Stimulated activated CD8-positive, alpha-beta memory T cell treated with anti-CD3 and anti-CD28 coated beads, Interleukin-2, amount 100 ng/mL, for 48 hours (primary cell): ENCODE measurements at regions not wholly inside any gene's neighbourhood (a gene's known extent, or its start where the extent isn't known, plus 50 kb on each side); places are given as distances from the start of the nearest gene placed in this dataset.

ENCODE experiments used
- DNase-seq, 2 donors: peaks; one replicate each; pipeline ENCODE4 v3.0.0-alpha.2; 2020; ENCODE audit warnings: low read depth in 2 of 2

DNA sequence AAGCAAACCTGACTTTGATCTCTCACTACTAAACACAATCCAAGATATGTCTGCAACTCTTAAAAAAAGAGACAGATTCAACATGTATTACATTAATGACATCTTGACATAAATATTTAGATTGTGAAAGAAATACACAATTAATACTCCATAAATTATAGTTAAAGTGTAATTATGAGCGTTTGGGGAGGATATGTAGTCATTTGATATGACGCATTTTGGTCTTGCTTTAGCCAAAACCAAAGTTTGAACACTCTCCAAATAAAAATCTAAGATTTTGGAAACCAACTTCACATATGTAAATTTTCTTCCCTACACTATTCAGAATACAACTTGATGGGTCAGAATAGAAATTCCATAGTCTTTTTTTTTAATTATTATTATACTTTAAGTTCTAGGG is 1257.6 kb downstream of the SLC16A7 start:
- no peak for DNase-seq

DNA sequence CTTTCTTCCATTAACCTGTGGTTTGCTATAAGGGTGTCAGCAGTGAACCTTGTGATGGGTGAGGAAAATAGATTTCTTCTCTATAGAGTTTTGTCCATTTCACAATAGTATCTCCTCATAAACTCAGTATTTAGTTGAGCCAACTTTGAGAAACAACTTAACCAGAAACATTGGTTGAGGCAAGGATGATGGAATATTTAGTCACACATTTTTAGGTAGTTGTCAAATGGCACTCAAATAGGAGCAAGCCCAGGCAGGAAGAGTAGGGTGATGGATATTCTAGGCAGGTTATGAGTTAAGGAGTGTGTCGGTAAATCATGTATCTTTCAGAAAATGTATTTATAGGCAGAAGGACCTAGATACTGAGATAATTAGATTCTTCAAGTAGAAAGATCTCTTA is 1267.6 kb downstream of the SLC16A7 start:
- DNase-seq, result no peak

DNA sequence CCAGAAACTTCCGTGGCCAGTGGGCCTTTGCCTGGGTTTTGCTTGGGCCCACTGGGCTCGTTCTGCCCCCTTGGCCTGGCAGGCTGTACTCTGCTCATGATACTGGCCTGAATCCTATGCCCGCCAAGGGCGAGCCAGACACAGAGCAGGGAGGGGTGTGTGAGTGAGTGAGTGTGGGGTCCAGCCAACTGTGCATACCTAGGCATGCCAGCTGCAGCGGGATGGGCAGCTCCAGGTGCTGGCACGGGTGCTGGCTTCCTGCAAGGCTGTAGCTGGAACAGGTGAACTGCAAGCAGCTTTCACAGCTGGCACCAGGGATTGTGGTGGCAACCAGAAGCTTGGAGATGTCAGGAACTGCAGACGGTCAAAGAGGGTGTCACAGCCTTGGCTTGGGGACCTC is 1276.4 kb downstream of the SLC16A7 start:
- no peak for DNase-seq

DNA sequence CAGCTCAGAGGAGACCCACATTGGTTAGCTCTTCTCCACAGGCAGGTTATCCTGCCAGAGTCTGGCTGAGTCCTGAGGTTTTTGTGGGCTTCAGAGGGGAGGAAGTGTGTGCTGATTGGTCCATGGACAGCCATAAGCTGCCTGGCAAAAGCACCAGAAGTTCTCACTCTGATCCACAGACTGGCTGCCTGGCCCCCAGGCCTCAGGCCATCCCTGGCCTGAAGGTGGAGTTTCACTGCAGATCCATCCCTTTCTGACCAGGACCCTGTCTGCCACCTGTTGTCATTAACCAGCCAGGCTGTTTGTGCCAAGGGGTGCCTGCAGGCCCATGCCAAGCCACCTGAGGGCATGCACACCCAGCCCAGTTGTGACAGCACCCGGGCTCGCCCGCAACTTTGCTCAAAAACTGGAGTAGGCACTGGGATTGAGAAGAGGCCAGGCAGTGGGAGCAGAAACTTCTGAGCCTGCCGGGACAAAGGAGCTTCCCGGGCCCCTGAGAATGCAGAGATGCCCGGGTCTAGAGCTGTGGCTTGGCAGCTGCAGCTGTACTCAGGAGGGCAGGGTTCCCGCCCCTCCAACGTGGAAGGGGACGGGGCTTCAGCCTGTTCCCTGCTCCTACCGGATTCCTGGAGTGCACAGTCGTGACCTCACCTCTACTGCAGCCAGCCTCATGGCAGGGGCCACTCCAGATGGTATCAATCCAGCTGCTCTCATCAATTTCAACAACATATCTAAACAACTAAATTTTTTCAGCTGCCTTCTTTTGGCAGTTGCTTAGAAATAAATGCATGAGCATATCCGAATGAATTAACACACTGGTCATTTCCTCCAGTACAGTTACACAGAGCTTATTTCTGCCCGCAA is 1277.3 kb downstream of the SLC16A7 start:
- DNase-seq, result no peak

DNA sequence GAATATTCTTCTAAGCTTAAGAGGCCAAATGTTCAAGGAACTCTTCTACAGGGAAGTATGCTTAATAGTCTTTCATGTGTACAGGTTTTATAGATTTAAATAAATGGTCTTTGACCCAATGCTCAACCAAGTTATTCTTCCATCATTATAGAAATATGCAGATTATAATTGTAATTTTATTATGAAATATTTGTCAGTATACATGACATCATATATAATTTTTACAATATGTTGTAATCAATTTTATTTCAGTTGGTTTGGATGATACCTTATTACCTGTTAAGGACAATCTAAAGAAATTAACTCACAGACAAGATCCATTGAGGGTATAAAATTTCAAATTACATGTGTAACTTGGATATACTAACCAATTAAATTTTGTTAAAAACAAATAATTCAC is 1278.3 kb downstream of the SLC16A7 start:
- no peak for DNase-seq

DNA sequence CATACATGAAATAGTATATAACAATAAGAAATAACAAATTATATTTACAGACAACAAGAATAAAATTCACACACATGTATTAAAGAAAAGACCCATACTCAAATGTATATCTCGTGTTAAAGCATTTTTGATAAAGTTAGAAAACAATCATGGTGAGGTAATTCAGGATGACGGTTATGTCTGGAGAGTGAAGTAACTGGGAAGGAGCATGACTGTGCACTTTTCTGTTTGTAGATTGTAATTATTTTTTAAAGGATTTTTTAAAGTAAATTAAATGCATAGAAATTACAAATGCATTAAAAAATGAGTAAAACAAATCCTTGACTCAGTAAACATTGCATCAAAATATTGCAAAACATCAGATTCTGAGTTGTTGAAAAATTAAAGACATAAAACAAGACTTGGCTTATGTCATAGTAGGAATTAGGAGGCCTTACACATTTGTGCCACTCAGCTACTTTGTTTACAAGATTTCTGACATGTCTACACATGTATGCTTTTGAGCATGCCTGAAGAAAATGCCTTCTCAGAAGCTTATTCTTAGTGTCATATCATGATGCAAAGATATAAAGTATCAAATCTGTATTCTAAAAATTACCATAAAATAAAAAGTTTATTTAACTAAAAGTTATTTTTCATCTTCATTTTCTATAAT is 1325.1 kb downstream of the SLC16A7 start:
- no peak for DNase-seq

DNA sequence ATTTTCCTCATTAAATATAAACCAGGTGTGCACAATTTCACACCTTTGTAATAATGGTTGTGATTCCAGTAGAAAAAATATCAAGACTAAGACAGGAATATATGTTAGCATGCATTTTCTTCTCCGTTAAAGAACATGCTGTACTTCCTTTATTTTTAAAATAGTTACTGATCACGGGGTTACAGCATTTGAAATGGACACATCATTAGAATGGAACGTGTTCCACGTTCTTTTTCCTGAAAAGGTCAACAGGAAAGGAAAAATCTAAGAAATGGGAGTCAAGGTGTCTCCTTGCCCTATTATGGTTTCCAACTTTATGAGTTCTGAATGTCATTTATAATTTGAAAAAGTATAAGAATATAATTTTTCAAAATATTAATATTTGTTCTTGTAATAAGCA is 1325.7 kb downstream of the SLC16A7 start:
- DNase-seq, result no peak

DNA sequence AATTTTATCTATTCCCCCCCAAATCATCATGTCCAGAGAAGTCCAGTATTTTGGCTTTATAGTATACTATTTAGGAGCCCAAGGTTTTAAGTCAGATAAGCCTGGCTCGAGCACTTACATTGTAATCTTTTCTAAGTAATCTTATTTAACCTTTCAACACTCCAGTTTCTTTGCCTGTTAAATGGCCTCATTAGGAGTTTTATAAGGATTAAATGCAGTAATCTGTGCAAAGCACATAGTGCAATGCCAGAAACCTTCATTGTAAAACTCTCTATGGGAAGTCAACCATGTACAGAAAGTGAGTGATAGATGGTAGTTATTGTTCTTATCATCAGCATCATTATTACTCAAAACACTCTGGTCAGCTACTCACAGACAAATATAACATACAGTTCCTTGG is 1330.4 kb downstream of the SLC16A7 start:
- no peak for DNase-seq

DNA sequence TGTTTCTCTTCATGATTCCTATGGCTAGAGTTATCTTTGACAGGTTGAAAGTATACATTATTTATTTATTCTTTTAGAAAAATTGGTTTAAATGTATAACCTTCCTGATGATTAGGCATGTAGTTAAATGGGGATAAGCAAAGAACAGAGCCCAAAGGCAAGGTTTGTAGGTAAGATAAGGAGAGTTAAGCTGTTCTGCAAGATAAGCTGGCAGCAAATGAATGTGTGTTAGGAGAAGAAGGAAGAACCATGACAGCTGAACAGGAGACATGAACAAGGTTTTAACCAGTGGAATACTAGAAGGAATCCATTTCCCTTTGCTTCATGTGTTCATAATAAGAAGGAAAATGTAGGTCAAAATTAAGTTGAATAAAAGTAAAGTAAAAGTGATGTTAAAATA is 1330.1 kb upstream of the USP15 start:
- DNase-seq, result no peak

DNA sequence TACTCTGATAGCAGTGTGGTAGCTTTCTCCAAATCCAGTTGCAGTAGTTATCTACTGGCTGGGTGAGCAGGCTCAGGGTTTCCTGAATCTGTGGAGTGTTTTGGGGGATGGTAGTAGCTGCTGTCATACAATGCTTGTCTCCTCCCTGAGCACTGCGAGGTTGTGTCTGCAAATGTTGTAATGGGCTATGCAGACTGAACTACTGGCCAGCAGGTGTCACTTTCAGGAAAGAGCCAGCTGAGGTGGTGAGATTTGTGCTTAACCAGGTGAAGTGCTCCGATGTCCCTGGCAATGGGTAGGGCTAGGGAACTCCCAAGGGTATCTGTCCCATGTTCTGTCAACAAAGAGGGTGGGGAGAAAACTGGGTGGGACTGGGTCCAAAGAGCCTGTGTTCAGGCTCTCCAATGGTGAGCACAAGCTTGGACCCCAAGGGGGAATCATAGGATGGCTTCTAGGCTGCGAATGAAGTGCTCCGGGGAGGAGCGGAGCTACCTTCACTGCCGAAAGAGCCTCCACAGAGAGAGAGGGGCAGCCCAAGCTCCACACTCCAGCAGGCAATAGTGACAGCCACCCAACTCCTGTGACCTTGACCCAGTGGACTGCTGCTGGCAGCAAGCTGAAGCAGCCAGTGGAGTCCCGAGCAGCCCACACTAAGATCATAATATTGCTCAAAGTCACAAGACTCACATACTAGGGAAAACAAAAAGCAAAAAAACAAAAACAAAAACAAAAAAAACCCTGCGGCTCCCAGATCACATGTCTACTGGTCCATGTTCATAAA is 1324.0 kb upstream of the USP15 start:
- no peak for DNase-seq

DNA sequence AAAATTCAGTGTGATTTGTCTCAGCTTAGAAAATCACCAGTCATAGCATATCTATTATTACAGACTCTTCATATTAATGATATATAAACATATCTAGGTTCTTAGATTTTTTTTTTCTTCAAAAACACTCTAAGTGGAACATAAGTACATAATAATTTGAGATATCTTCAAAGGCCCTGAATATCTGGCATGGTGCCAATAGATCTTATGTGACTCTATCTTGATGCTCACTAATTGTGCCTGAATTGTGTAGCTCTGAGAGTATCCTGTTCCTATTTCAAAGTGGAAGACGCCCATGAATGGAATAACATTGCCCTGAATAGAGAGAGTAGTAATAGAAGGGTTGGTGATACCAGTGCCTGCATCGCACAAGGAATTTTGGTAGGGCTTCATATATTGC is 1312.7 kb upstream of the USP15 start:
- DNase-seq, result no peak

DNA sequence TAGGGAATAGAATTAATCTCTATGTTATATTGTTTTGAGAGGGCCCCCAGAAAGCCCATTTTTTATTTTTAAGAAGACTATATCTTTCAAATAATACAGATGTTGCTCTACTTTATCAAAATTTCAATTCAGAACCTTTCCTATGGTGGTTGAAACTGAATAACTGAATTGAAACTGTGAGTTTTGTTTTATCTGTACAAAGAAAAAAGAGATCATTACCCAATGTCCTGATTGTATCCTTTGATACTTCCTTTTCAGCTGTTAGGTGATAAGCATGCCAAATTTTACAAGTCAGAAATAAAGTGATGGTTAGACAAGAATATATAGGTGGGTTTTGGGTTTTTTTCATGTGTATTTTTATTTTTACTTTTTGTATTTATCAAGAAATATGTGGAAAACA is 1293.1 kb upstream of the USP15 start:
- DNase-seq, result no peak

DNA sequence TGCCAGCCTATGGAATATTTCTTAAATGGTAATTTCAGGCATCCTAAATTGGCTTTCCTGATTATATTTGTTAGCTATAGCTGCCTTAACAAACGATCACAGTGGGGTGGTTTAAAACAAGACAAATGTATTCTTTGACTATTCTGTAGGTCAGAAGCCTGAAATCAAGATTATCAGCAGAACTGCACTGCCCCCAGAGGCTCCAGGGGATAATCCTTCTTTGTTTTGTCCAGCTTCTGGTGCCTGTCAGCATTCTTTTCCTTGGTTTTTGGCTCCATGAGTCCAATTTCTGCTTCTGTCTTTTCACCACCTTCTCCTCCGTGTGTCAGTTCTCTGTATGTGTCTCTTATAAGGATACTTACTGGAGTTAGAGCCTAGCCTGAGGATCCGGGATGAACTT is 1282.2 kb upstream of the USP15 start:
- DNase-seq, result no peak

DNA sequence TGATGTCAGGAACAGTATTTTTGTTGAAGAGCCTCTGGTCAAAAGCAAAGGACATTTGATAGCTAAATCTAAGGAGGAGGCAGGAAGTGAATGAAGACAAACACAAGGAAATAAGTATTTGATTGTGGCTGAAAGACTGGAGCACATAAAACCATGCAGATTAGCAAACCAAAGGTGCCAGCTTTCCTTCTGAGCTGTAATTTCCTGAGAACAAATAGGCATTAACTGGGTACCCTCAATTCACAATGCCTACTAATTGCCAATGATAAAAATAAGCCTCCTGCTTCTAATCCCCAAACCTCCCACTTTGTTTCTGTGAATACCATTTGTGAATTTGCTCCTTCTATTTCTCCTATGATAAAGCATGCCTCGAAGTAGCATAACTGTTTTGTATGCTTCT is 1279.6 kb upstream of the USP15 start:
- no peak for DNase-seq

DNA sequence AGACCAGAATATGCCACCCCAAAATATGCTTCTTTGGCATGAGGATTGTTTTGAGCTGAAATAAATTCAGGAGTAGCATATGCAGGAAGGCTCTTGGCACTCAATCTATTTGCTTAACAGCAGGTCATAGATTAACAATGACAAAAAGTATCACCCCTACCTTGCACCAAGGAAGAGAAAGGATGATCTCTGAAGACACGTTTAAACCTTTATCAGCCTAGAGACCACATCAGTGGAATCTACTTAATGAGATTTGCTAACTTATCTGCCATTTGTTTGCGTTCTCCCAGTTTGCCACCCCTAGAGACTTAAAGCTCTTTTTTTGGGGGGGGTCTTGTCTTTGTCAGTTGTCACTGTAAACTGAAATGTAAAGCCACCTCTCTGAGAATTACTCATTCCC is 1278.7 kb upstream of the USP15 start:
- no peak for DNase-seq

DNA sequence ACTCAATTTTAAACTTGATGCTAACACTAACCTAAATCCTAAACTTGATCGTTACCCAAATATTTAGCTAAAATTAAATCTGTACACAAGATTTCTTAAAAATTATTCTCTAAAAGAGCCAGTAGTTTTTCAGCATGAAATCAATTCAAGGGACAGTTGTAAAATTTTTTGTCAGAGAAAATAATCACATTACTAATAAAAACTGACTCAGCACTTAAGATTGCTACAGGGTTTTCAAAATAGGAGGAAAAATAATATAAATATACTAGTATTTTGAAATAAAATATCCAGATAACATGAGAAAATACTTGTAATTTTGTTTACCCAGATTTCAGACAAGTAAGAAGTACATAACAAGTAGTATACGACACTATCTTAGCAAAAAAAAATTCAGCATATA is 1268.1 kb upstream of the USP15 start:
- no peak for DNase-seq

DNA sequence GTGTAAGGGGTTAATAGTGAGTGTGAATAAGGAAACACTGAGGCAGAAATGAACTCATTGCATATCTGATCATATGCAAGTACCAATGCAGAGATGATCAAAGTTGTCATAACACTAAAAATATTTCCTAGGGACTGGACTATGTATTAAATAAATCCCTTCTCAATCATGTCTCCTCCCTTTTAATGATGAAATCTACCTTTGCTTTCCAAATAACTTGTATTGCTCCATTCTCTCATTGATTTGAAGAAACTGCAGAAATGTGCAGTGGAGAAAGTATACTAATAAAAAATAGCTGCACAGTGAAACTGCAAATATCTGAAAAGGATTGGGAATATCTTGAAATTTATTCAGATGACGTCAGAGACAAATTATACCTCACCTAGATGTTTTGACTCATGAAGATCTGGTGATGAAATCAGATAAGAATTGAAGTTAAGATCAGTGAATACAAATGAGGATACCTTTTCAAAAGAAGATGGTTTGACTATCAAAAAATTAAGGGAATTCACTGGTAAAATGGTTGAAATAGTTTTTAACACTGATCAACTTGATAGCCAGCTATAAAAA is 1264.9 kb upstream of the USP15 start:
- no peak for DNase-seq

DNA sequence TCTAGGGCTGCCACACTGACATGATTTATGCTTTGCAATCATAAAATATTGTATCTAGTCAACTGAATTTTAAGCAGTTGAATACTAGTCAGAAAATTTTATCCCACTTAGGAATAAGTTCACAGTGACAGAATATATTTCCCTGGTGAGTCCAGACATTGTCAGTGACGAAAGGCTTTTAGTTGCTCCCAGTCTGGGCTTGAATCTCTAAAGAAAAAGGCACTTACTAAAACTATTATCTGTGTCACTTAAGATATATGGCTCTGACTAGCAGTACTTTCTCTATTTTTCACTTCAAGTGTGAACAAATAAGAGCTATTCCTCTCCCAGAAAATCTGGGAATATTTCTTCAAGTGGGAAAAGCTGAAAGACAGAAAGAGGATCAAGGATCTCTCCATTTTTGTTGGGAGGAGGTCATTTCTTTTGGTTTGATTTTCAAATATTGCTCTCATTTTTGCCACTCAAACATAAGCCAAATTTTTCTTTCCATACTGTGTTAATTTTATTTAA is 1262.3 kb upstream of the USP15 start:
- no peak for DNase-seq

DNA sequence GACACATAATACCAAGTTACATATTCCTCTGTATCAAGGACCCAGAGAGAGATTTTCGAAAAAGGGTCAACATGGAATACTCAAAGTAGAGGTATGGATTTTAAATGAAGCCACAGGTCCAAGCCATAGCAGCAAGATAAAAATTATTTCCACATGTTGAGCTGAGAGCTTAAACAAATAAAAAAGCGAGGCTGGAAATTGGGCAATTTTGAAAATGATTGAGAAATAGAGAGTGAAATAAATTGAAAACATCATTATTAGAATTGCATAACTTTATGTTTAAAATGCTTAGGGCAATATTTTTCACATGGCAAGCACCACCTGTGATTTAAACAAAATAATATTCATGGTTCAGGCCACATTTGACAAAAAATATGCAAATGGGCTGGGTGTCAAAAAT is 1251.0 kb upstream of the USP15 start:
- DNase-seq, result no peak

DNA sequence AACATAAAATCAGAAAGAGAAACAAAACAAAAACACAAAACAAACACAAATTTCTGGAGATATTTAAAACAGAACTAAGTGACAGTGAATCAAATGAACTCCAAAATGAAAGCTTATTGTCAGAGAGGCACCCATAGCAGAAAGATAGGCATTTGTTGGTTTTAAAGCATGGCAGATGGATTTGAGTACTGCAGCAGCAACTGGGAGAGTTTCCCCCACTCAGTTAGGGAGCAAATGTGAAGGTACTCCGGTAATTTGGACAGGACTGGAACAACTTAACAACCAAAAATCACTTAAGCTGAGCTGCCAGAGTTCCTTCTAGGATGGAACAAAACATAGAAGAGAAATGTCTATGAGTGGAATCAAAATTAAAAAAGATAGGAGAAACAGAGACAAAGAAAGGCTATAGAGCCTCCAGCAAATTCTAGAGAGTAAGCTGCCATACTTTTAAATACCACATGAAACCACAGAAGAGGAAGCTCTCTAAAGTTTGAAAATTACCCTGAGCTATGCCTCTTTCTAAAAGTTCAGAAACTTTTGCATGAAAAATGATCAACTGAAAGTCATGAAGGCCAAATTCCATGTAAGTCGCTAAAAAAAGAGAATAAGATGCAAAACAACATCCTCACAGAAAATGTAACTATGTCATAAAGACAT is 1248.3 kb upstream of the USP15 start:
- no peak for DNase-seq

DNA sequence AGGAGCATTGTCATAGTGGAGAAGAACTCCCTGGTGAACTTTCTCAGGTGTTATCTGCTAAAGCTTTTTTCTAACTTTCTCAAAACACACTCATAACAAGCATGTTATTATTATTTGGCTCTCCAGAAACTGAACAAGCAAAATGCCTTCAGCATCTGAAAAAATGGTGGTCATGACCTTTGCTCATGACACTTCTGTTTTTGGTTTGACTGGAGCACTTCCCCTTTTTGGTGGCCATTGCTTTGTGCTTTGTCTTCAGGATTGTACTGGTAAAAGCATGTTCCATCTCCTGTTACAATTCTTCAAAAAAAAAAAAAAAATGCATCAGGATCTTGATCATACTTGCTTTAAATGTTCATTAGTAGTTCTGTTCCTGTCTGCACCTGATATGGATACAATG is 1241.6 kb upstream of the USP15 start:
- no peak for DNase-seq

DNA sequence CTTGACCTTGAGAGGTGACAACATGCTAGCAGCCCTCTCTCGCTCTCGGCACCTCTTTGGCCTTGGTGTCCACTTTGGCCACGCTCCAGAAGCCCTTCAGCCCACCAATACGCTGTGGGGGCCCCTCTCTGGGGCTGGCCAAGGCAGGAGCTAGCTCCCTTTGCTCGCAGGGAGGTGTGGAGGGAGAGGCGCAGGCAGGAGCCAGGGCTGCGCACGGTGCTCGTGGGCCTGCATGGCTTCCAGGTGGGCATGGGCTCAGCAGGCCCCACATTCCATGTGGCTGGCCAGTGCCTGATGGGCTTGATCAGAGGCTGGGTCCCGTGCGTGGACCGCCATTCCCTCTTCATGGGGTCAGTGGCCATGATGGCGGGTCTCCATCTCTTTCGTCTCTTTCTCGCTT is 1237.0 kb upstream of the USP15 start:
- DNase-seq, result no peak
